ENCODE measurements at regions not wholly inside any gene's neighbourhood (a gene's known extent, or its start where the extent isn't known, plus 50 kb on each side); places are given as distances from the start of the nearest gene placed in this dataset.

- no peak for TF ChIP-seq POLR2A (IDR thresholded peaks at IDR 0.05; ENCODE audit: low read depth, low read length)
- no peak for TF ChIP-seq SPI1 (IDR thresholded peaks at IDR 0.05; ENCODE audit: low read depth, low read length)
- no peak for TF ChIP-seq TAF1 (IDR thresholded peaks at IDR 0.05; ENCODE audit: low read depth, low read length)
- no peak for TF ChIP-seq POLR2AphosphoS5 (IDR thresholded peaks at IDR 0.05; ENCODE audit: low read depth, low read length)
- TF ChIP-seq POU2F2 (IDR thresholded peaks at IDR 0.05; ENCODE audit: low read depth, low read length), result no peak
Measured at GRCh38 chr6:122042380-122042779, 357.1 kb upstream of the HSF2 start.
